Hepatocyte (in vitro differentiated cells): ENCODE measurements at regions not wholly inside any gene's neighbourhood (a gene's known extent, or its start where the extent isn't known, plus 50 kb on each side); places are given as distances from the start of the nearest gene placed in this dataset.

Experiments
- EZH2 ChIP-seq: fragments of 200-600 bp; sonication (generic); IDR thresholded peaks from 2 replicates; pipeline ENCODE4 v1.6.1; 2016; ENCODE audit warnings: antibody characterized with exemption, mild to moderate bottlenecking, borderline replicate concordance
- TF ChIP-seq, protein P1 (sequence below): fragments of 200-600 bp; sonication (generic); IDR thresholded peaks from 2 replicates; pipeline ENCODE4 v1.5.1; 2016; ENCODE audit warnings: antibody characterized with exemption, mild to moderate bottlenecking; ENCODE audit not compliant: poor library complexity

DNA sequence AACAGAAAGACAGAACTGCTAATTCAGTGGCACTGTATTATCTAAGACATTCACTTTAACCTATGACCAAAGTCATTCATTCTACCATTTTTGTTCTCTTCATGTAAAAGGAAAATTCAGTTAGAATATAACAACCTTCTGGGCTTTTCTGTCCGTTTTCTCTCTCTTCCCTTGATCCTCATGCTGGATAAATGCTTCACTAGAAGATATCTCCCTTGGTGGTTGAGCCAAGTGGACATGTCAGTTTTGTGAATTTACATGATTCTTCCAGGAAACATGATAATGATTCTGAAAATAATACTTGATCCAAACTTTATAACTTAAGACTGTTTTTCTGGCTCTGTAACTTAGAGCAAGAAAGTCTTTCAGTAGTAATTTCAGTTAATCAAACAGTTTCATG is 1012.2 kb downstream of the SQOR start:
- TF ChIP-seq EZH2, result no peak
- TF ChIP-seq, protein P1, sequence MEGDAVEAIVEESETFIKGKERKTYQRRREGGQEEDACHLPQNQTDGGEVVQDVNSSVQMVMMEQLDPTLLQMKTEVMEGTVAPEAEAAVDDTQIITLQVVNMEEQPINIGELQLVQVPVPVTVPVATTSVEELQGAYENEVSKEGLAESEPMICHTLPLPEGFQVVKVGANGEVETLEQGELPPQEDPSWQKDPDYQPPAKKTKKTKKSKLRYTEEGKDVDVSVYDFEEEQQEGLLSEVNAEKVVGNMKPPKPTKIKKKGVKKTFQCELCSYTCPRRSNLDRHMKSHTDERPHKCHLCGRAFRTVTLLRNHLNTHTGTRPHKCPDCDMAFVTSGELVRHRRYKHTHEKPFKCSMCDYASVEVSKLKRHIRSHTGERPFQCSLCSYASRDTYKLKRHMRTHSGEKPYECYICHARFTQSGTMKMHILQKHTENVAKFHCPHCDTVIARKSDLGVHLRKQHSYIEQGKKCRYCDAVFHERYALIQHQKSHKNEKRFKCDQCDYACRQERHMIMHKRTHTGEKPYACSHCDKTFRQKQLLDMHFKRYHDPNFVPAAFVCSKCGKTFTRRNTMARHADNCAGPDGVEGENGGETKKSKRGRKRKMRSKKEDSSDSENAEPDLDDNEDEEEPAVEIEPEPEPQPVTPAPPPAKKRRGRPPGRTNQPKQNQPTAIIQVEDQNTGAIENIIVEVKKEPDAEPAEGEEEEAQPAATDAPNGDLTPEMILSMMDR, result no peak
